HG03558 (cell line): ENCODE measurements at regions not wholly inside any gene's neighbourhood (a gene's known extent, or its start where the extent isn't known, plus 50 kb on each side); places are given as distances from the start of the nearest gene placed in this dataset.

ENCODE experiments used
- ATAC-seq: cut with Tn5 transposase; IDR thresholded peaks from one replicate; pipeline ENCODE4 v1.9.1; 2021; ENCODE audit warnings: moderate number of reproducible peaks; ENCODE audit not compliant: unreplicated experiment; ENCODE audit errors: extremely low read depth

- no peak for ATAC-seq
These were observed 136.1 kb downstream of the DCAF12L2 start for GRCh38 chrX:126030021-126030420.

GRCh38 chrX:126063984-126064383, 102.1 kb downstream of the DCAF12L2 start:
- ATAC-seq = no peak

DNA sequence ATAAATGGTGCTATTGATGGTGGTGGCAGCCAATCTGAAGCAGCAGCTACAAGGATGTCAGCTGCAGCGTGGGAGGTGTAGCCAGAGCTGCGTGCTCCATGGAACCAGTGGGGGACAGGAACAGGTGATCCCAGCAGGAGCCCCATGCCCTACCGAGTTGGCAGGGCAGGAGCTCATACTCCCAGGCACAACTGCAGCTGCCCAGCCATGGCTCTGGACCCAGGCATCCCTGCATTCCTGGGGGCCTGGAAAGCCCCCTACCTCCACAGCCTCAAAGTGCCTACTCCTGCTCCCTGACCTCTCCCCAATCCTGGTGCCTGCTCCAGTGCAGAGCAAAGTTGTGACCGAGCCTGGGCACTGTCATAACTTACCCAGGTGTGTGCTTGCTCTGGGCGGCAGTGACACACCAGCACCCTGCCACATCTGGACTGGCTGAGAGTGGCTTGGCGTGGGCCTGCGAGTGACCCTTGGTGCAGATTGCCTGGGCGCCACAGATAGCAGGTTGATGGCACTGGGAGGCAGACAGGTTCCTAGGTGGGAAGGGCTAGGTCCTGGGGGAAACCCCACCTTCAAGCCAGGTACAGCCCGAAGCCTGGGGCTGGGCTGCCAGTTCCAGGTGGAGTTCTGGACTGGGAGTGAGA, 101.1 kb downstream of the DCAF12L2 start:
- ATAC-seq = no peak

GRCh38 chrX:126065901-126066660, 100.0 kb downstream of the DCAF12L2 start:
- no peak for ATAC-seq
